ENCODE measurements at regions not wholly inside any gene's neighbourhood (a gene's known extent, or its start where the extent isn't known, plus 50 kb on each side); places are given as distances from the start of the nearest gene placed in this dataset.
A peak's percentile ranks its signal among the peaks of the same experiment; 100 is the strongest.

GRCh38 chr6:44016131-44016870 lies 111.0 kb downstream of the MRPL14 start:
- no peaks in the 10 kb centered on the region for H3K27me3 ChIP-seq (ENCODE audit: control insufficient read depth in 3 of 3, insufficient read depth in 3 of 3, low read length in 2 of 3)
- no peak overlapping the region for H3K4me3 ChIP-seq
- DNase-seq (peak; percentile 35 to 85 (median 80)), ATAC-seq (ENCODE audit: insufficient read depth, low FRiP score) (no peak)
- H3K36me3 ChIP-seq (ENCODE audit: control insufficient read depth in 4 of 4, insufficient read depth in 4 of 4, low read length in 4 of 4), result no peaks in the 10 kb centered on the region
- no peak overlapping the region for H3K27ac ChIP-seq (ENCODE audit: low read depth in 1 of 2, low read length in 1 of 2)
- no peak overlapping the region for H3K9ac ChIP-seq (ENCODE audit: insufficient read depth in 1 of 2, low read length in 2 of 2)
- H3K9me3 ChIP-seq (ENCODE audit: control insufficient read depth in 4 of 4, insufficient read depth in 3 of 4, low read length in 3 of 4), result peaks cover 0 to 5% (median 0%) of the 10 kb centered on the region in 4 donors
- TF ChIP-seq CTCF (IDR thresholded peaks at IDR 0.05; ENCODE audit: control extremely low read depth, extremely low read depth), result no peak
- H3K4me1 ChIP-seq (ENCODE audit: control insufficient read depth in 5 of 5, insufficient read depth in 5 of 5, low read length in 5 of 5), result peaks cover 0 to 18% (median 5%) of the 10 kb centered on the region in 5 donors
- 90 to 94% methylated on average over 5 of the region's 5 CpGs for WGBS, 2 donors

- no peak for DNase-seq
- H3K27me3 ChIP-seq (ENCODE audit: control insufficient read depth in 3 of 3, insufficient read depth in 3 of 3, low read length in 2 of 3), result no peaks in the 10 kb centered on the region
- no peak overlapping the region for H3K9ac ChIP-seq (ENCODE audit: insufficient read depth in 1 of 2, low read length in 2 of 2)
- no peak overlapping the region for H3K27ac ChIP-seq (ENCODE audit: low read depth in 1 of 2, low read length in 1 of 2)
- 19 to 38% methylated on average over 3 of the region's 3 CpGs for WGBS, 2 donors
- H3K4me1 ChIP-seq (ENCODE audit: control insufficient read depth in 5 of 5, insufficient read depth in 5 of 5, low read length in 5 of 5), result peaks cover 0 to 8% (median 5%) of the 10 kb centered on the region in 5 donors
- peak; percentile 23 for ATAC-seq (ENCODE audit: insufficient read depth, low FRiP score)
- no peaks in the 10 kb centered on the region for H3K36me3 ChIP-seq (ENCODE audit: control insufficient read depth in 4 of 4, insufficient read depth in 4 of 4, low read length in 4 of 4)
- no peak overlapping the region for H3K4me3 ChIP-seq
- H3K9me3 ChIP-seq (ENCODE audit: control insufficient read depth in 4 of 4, insufficient read depth in 3 of 4, low read length in 3 of 4), result peaks cover 0 to 5% (median 0%) of the 10 kb centered on the region in 4 donors
- no peak for TF ChIP-seq CTCF (IDR thresholded peaks at IDR 0.05; ENCODE audit: control extremely low read depth, extremely low read depth)
Measured at GRCh38 chr6:44012078-44012493, 115.2 kb downstream of the MRPL14 start.

- Histone ChIP-seq H3K4me1 (ENCODE audit: control insufficient read depth in 5 of 5, insufficient read depth in 5 of 5, low read length in 5 of 5) (peaks cover 0 to 8% (median 2%) of the 10 kb centered on the region in 5 donors), H3K27ac (ENCODE audit: low read depth in 1 of 2, low read length in 1 of 2) (peak overlapping the region; percentile 39 to 43), H3K36me3 (ENCODE audit: control insufficient read depth in 4 of 4, insufficient read depth in 4 of 4, low read length in 4 of 4) (no peaks in the 10 kb centered on the region), H3K4me3 (no peak overlapping the region), H3K9me3 (ENCODE audit: control insufficient read depth in 4 of 4, insufficient read depth in 3 of 4, low read length in 3 of 4) (peaks cover 0 to 5% (median 0%) of the 10 kb centered on the region in 4 donors), H3K9ac (ENCODE audit: insufficient read depth in 1 of 2, low read length in 2 of 2) (no peak overlapping the region), H3K27me3 (ENCODE audit: control insufficient read depth in 3 of 3, insufficient read depth in 3 of 3, low read length in 2 of 3) (no peaks in the 10 kb centered on the region)
- 63 to 78% methylated on average over 2 of the region's 2 CpGs for WGBS, 2 donors
- DNase-seq (no peak), ATAC-seq (ENCODE audit: insufficient read depth, low FRiP score) (no peak)
- TF ChIP-seq CTCF (IDR thresholded peaks at IDR 0.05; ENCODE audit: control extremely low read depth, extremely low read depth), result no peak
Measured at GRCh38 chr6:44011350-44011920, 115.8 kb downstream of the MRPL14 start.

Measured in lung (tissue), 11 donors.